Right lobe of liver (tissue), 6 donors: ENCODE measurements at regions not wholly inside any gene's neighbourhood (a gene's known extent, or its start where the extent isn't known, plus 50 kb on each side); places are given as distances from the start of the nearest gene placed in this dataset.

Experiments
- ATAC-seq, 4 donors: fragments of 200-7000 bp; cut with Tn5 transposase; one replicate each; pipeline ENCODE4 v1.9.1; 2020; ENCODE audit warnings: mild to moderate bottlenecking in 4 of 4, moderate library complexity in 4 of 4
- DNase-seq, 3 donors: peaks; one replicate each; pipeline ENCODE4 v3.0.0-alpha.2; 2020
- H3K27ac ChIP-seq, 3 donors: fragments of 200-600 bp; one replicate each; pipeline ENCODE4 v1.8.0; 2022
- H3K27me3 ChIP-seq, 2 donors: fragments of 200-600 bp; one replicate each; pipeline ENCODE4 v1.8.0; 2022
- H3K36me3 ChIP-seq, 4 donors: fragments of 200-600 bp; sonication (generic) in 1 of 4; one replicate each; pipeline versions ENCODE4 v1.5.1 to v1.8.0; 2017 to 2022; ENCODE audit warnings: control low read depth in 1 of 4
- H3K4me1 ChIP-seq, 4 donors: fragments of 200-600 bp; sonication (generic) in 1 of 4; one replicate each; pipeline versions ENCODE4 v1.5.1 to v1.8.0; 2017 to 2022; ENCODE audit warnings: control low read depth in 1 of 4
- H3K4me3 ChIP-seq, 3 donors: fragments of 200-600 bp; one replicate each; pipeline ENCODE4 v1.8.0; 2022
- H3K9me3 ChIP-seq, 4 donors: fragments of 200-600 bp; sonication (generic) in 1 of 4; one replicate each; pipeline versions ENCODE4 v1.5.1 to v1.8.0; 2017 to 2022; ENCODE audit warnings: control low read depth in 1 of 4
- CTCF ChIP-seq, 4 donors: fragments of 200-600 bp in 3 of 4; fragments of 450-650 bp in 1 of 4; IDR thresholded peaks; one replicate each; pipeline versions ENCODE4 v1.5.1 to v1.8.0; 2016 to 2022; ENCODE audit warnings: antibody characterized with exemption in 4 of 4, mild to moderate bottlenecking in 2 of 4
- POLR2A ChIP-seq: fragments of 450-650 bp; IDR thresholded peaks from one replicate; pipeline ENCODE4 v1.6.1; 2017; ENCODE audit warnings: antibody characterized with exemption, mild to moderate bottlenecking
- WGBS: methylation state at CpG from one replicate; pipeline ENCODE4 v1.1.6; 2018; ENCODE audit warnings: low coverage, low lambda C conversion rate; ENCODE audit not compliant: insufficient coverage; ENCODE audit errors: missing lambda C conversion rate; 5-methylcytosine and 5-hydroxymethylcytosine counted together
- intact Hi-C, 2 donors: fragments of 100-400 bp; cut with DNase I; formaldehyde crosslinking; loops; one replicate each; pipeline versions ENCODE4 v1.11.2 to v1.14.1; 2022
- donor health status: DM: no; HTN: yes; CAD: no.
- donor health status: DM: no; HTN: no; CAD: no.
- donor health status: DM: no; HTN: no; CAD: no.
- donor health status: DM: no; HTN: yes; CAD: no.
- donor health status: DM: no; HTN: yes; CAD: no.

GRCh38 chr1:208967334-208967733, 616.2 kb upstream of the CAMK1G start:
- ATAC-seq, result no peak
- TF ChIP-seq POLR2A, result no peak
- no peak for TF ChIP-seq CTCF (IDR thresholded peaks at IDR 0.05)

GRCh38 chr1:208974717-208975116, 608.8 kb upstream of the CAMK1G start:
- 47% methylated on average over 3 of the region's 4 CpGs for WGBS
- no peak overlapping the region for H3K4me3 ChIP-seq
- intact Hi-C loops, result no loop called here
- H3K36me3 ChIP-seq, result no peaks in the 10 kb centered on the region
- no peaks in the 10 kb centered on the region for H3K9me3 ChIP-seq
- no peaks in the 10 kb centered on the region for H3K27me3 ChIP-seq
- TF ChIP-seq CTCF (IDR thresholded peaks at IDR 0.05) (no peak), POLR2A (no peak)
- ATAC-seq (no peak), DNase-seq (no peak)
- H3K4me1 ChIP-seq, result no peaks in the 10 kb centered on the region
- H3K27ac ChIP-seq, result no peak overlapping the region

More at GRCh38 chr1:208967334-208967733, 616.2 kb upstream of the CAMK1G start:
- no peak overlapping the region for H3K27ac ChIP-seq
- H3K4me1 ChIP-seq, result no peaks in the 10 kb centered on the region
- H3K36me3 ChIP-seq, result no peaks in the 10 kb centered on the region
- no peak overlapping the region for H3K4me3 ChIP-seq
- no peaks in the 10 kb centered on the region for H3K9me3 ChIP-seq
- 63% methylated on average over 4 of the region's 4 CpGs for WGBS
- DNase-seq, result no peak
- intact Hi-C loops, result no loop called here
- H3K27me3 ChIP-seq, result no peaks in the 10 kb centered on the region

- Histone ChIP-seq H3K36me3 (no peaks in the 10 kb centered on the region), H3K27ac (no peak overlapping the region), H3K9me3 (no peaks in the 10 kb centered on the region), H3K27me3 (no peaks in the 10 kb centered on the region), H3K4me3 (no peak overlapping the region), H3K4me1 (no peaks in the 10 kb centered on the region)
- 40% methylated on average over 2 of the region's 2 CpGs for WGBS
- no peak for ATAC-seq
- intact Hi-C loops, result no loop called here
- no peak for DNase-seq
- TF ChIP-seq CTCF (IDR thresholded peaks at IDR 0.05) (no peak), POLR2A (no peak)
These were observed 608.1 kb upstream of the CAMK1G start for GRCh38 chr1:208975456-208975855.

GRCh38 chr1:208977012-208977411, 606.5 kb upstream of the CAMK1G start:
- TF ChIP-seq CTCF (IDR thresholded peaks at IDR 0.05), result no peak
- no peak for TF ChIP-seq POLR2A
- H3K4me1 ChIP-seq, result no peaks in the 10 kb centered on the region
- ATAC-seq, result no peak
- intact Hi-C loops, result no loop called here
- no peak for DNase-seq
- H3K27me3 ChIP-seq, result no peaks in the 10 kb centered on the region
- H3K9me3 ChIP-seq, result no peaks in the 10 kb centered on the region
- H3K27ac ChIP-seq, result no peak overlapping the region
- no peak overlapping the region for H3K4me3 ChIP-seq
- H3K36me3 ChIP-seq, result no peaks in the 10 kb centered on the region

- WGBS, result 71% methylated on average over 3 of the region's 3 CpGs
- Histone ChIP-seq H3K9me3 (no peaks in the 10 kb centered on the region), H3K36me3 (no peaks in the 10 kb centered on the region), H3K4me3 (no peak overlapping the region), H3K4me1 (no peaks in the 10 kb centered on the region), H3K27me3 (no peaks in the 10 kb centered on the region), H3K27ac (no peak overlapping the region)
- DNase-seq (no peak), ATAC-seq (no peak)
- TF ChIP-seq POLR2A (no peak), CTCF (IDR thresholded peaks at IDR 0.05) (no peak)
- intact Hi-C loops, result no loop called here
These were observed 605.8 kb upstream of the CAMK1G start for GRCh38 chr1:208977638-208978256.
